Brain pericyte (primary cell): ENCODE measurements at regions not wholly inside any gene's neighbourhood (a gene's known extent, or its start where the extent isn't known, plus 50 kb on each side); places are given as distances from the start of the nearest gene placed in this dataset.
"Not testable (repeated sequence)": the region's sequence is repeated elsewhere in the genome, so short reads cannot be mapped to it uniquely, and the experiment has no call there.

Experiments used
- DNase-seq: peaks from one replicate; pipeline ENCODE4 v3.0.0-alpha.2; 2012; ENCODE audit warnings: low read depth, low spot score

GRCh38 chr3:151675858-151676615, 57.7 kb upstream of the AADACL2 start:
- DNase-seq: no peak

- no peak for DNase-seq
Observed at GRCh38 chr3:151673974-151674373, 59.8 kb upstream of the AADACL2 start.

GRCh38 chr3:151667762-151668161, 66.0 kb upstream of the AADACL2 start:
- not testable (repeated sequence) for DNase-seq

GRCh38 chr3:151660885-151661284, 72.8 kb upstream of the AADACL2 start:
- DNase-seq: no peak

- no peak for DNase-seq
Observed at GRCh38 chr3:151644986-151645385, 88.7 kb upstream of the AADACL2 start.

- DNase-seq: no peak
Observed at GRCh38 chr3:151644020-151644620, 89.6 kb upstream of the AADACL2 start.

GRCh38 chr3:151639418-151639740, 94.3 kb upstream of the AADACL2 start:
- no peak for DNase-seq

- DNase-seq: no peak
Observed at GRCh38 chr3:151638555-151639417, 94.9 kb upstream of the AADACL2 start.

GRCh38 chr3:151635905-151636304, 97.8 kb upstream of the AADACL2 start:
- DNase-seq: no peak

GRCh38 chr3:151631946-151632345, 101.8 kb upstream of the AADACL2 start:
- DNase-seq: no peak

- DNase-seq: no peak
Observed at GRCh38 chr3:151630938-151631441, 102.7 kb upstream of the AADACL2 start.

- DNase-seq: no peak
Observed at GRCh38 chr3:151630035-151630434, 103.7 kb upstream of the AADACL2 start.

- no peak for DNase-seq
Observed at GRCh38 chr3:151625586-151625985, 108.1 kb upstream of the AADACL2 start.

GRCh38 chr3:151625086-151625485, 108.6 kb upstream of the AADACL2 start:
- DNase-seq: no peak

- no peak for DNase-seq
Observed at GRCh38 chr3:151620071-151620470, 113.7 kb upstream of the AADACL2 start.

- no peak for DNase-seq
Observed at GRCh38 chr3:151615464-151615863, 118.3 kb upstream of the AADACL2 start.

GRCh38 chr3:151612115-151612514, 121.6 kb upstream of the AADACL2 start:
- DNase-seq: no peak

GRCh38 chr3:151611419-151611818, 122.3 kb upstream of the AADACL2 start:
- DNase-seq: no peak

- no peak for DNase-seq
Observed at GRCh38 chr3:151609491-151609890, 124.2 kb upstream of the AADACL2 start.

- no peak for DNase-seq
Observed at GRCh38 chr3:151604891-151605290, 128.8 kb upstream of the AADACL2 start.

- DNase-seq: no peak
Observed at GRCh38 chr3:151600783-151601182, 132.9 kb upstream of the AADACL2 start.

GRCh38 chr3:151599103-151599672, 134.5 kb upstream of the AADACL2 start:
- no peak for DNase-seq
